MV-4-11 (cell line): ENCODE measurements at regions not wholly inside any gene's neighbourhood (a gene's known extent, or its start where the extent isn't known, plus 50 kb on each side); places are given as distances from the start of the nearest gene placed in this dataset.

ENCODE experiments used
- DNase-seq: peaks from one replicate; lab custom pipeline; 2025; lab: John Stamatoyannopoulos, UW

DNA sequence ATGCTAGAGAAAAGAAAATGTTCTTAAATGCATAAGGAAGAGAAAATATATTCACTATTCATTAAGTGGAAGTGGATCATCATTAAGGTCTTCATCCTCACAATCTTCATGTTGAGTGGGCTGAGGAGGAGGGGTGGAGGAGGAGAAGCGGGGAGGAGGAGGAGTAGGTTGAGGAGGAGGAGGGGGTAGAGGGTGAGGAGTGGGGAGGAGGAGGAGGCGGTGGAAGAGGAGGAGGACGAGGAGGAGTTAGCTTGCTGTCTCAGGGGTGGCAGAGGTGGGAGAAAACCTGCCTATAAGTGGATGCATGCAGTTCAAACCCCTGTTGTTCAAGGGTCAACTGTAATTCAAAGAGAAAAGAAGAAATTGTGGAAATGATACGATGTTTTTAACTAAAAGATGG lies 71.6 kb downstream of the MYEOV start:
- no peak for DNase-seq

DNA sequence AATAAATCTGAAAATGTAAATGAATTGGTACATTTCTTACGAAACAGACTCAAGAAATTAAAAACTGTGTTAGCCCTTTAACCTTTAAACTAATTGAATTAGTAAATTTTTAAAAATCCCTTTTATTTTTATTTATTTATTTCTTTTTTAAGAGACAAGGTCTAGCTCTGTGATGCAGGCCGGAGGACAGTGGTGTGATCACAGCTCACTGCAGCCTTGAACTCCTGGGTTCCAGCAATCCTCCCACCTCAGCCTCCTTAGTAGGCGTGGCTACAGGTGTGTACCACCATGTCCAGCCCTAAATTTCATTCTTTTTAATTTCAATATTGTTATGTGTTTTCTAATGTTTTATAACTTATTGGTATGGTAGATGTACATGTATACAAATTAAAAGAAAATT lies 72.6 kb downstream of the MYEOV start:
- no peak for DNase-seq

DNA sequence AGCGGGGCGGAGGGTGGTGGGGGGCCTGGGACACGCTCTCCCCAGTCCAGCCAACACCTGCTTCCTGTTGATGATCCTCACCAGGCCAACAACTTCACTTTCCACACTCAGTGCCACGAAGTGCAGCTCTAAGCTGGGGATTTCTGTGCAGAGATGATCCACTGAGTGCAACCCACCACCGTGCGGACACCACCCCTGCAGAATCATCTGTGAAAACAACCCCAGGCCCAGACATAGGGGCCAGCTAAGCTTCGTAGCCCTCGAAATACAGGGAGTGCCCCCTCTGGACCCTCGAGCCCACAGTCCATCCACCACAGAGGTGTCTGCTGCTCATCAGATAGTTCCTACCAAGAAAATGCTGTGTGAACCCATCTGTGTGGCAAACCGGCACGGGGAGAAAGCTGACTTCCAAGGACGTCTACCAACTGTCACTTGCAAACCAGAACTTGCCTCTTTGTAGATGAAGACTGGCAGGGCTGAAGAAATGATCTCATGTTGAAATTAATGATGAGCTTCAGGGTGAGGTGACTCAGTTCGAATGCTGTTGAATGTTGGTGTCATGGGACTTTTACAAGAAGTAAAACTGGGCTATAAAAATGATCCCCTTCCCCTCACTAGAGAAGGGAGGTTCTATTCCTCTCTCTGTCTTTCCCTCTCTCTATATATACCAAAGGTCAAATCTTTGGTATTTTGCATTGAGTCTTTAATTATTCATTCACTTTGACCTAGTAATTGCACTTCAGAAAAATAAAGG lies 73.4 kb downstream of the MYEOV start:
- DNase-seq, result no peak

DNA sequence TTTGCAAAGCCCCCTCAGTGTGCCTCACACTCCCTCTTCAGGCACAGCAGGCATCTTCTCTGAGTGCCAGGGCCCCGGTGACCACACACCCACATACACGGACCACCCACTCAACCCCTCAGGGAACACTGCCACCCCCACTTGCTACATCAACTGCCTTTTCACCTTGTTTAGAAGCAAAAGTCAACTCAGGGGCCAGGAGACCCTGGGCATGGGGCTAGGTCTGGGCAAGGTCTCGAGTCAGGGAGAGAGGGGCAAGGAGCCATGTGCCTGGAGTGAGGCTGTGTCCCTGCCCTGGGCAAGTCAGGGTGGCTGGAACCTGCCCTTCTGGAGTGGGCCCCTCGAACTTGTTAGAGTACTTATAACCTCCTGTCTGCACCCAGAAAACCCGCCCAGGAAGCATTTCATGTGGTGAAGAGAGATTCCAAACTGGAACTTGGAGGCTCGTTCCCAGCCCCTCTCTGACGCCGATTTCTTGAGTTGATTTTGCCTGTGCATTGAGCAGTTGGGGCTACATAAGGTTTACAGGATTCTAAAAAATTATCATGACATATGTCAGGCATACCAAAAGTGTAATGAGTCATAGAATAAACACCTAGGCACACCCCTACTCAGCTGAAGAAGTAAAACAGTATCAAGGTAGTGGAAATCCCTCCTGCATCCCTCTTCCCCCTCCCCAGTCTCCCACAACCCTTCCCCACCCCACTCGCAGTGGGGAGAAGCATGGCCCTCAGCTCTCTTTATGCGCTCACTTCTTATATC lies 74.3 kb downstream of the MYEOV start:
- no peak for DNase-seq

DNA sequence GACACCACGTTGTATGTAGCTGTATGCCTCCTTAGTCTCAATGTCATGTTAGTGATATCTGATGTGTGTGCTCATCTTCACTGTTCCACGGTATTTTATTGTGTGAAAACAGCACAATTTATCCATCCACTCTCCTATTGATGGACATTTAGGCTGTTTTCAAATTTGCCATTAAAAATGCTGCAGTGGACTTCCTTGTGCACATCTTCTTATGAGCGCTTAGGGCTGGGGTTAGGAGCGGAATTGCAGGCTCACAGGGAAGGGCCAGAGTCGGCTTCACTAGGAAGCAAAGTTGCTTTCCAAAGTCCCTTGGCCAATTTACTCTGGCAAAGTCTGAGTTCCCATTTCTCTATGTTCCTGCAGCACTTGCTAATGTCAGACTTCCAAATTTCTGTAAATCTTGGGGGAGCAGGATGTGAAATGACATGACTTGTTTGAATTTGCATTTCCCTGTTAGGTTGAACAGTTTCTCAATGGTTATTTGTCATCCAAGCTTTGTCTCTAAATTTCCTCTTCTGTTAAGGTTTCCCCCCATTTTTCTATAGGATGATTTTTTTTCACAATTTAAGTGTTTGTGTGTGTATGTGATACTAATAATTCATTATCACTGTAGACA lies 75.4 kb downstream of the MYEOV start:
- DNase-seq, result no peak

DNA sequence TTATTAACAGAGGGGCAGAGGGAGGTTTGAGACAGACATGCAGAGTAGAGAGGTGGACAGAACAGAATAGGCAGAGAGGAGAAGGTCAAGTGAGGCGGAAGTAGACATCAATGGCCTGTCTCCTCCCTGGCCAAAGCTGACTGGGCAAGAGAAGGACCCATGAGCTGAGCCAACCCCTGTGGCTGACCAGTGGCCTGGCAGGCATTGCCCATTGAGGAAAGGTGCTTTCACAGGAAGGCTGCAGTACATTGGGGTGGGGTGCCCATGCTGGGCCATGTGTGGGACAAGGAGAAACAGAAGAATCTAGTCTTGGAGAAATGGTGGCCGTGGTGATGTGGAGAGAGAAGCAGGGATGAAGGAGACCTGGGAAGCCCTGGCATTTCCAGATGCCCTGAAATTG lies 76.0 kb downstream of the MYEOV start:
- no peak for DNase-seq

DNA sequence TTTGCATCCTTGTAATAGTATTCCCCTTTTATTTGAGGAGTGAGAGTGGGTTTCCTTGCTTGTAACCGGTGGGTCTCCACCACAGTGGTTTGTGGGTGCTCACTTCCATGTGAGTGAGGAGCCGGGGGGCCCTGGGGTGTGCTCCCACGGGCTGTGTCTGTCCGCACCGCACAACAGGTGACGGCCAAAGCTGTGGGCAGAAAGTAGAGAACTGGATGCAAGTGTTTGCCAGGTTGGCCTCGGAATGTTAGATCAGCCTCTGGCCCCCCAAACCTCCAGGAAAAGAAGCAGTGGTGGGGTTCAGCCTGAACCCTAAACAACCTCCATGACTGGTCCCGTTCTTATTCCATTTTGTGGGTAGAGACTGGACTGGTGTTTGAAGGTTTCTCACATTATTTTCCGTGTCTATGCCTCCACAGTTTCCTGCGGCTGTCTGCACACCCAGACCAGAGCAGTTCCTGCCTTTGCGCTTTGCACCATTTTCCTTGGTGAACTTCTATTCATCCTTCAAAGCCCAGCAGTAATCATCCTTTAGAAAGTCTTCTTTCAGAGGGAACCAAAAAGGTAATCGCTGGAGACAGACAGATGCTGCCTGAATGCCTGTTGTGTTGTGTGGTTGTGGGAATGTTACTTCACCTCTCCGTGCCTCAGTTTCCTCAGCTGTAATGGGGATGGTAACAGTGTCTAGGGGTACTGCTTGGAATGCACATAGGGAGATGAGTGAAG lies 77.2 kb downstream of the MYEOV start:
- no peak for DNase-seq

DNA sequence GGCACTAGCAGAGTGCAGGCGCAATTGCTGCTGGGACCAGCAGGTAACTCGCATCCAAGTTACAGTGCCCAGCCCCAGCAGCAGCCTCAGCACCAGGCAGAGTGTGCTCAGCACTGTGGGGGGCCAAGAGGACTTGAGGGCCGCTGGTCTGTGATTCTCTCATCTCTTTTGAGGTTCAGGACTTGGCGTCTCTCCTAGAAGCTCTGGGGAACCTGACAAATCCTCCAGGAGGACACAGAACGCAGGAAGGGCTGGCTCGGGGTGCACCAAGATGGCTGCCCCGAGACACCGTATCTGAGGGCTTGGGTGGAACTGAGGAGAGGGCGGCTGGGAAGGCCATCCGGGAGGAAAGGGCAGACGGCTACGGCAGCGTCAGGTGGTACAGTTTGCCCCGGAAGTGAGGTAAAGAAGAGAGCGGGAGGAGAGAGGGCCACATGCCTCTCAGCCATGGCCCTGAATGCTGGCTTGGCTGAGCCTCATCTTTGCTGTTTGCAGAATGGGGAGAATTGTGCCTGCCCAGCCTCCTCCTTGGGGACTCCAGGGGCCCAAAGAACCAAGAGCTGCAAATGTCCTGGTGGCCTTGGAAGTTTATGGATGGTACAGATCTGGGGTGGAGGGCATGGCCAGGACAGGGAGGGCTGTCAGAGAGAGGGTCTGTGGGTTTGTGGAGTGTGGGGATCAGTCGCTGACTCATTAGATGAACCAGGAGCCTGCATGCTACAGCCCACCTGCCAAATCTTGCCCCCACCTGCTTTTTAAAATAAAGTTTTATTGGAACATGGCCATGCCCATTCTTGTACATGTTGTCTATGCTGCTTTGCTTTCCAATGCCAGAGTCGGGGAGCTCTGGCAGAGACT lies 78.0 kb downstream of the MYEOV start:
- DNase-seq, result no peak

DNA sequence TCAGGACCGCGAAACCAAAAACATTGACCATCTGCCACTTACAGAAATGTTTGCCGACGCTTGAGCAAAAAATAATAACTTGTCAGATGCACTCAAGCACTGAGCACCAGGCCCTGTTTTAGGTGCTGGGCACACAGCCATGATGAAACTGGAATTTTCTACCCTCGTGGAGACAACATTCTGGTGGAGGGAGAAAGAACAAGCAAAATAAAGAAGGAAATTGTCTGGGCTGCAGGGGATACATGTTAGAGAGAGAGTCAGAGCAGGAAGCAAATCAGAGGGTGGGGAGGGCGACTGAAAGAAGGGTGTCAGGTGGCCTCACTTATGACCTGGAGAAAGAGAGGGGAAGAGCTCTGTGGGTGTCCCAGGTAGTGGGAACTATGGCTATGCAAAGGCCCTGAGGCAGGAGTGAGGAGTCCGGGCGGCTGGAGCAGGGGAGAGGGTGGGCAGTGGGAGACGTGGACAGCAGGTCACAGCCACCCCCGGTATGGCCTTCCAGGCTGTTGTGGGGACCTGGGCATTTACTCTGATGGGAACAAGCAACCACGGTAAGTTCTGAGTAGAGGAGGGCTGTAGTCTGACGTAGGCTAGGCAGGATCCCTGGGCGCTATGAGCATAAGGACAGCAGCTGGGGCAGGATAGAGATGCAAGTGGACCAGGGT lies 78.8 kb downstream of the MYEOV start:
- DNase-seq, result no peak

DNA sequence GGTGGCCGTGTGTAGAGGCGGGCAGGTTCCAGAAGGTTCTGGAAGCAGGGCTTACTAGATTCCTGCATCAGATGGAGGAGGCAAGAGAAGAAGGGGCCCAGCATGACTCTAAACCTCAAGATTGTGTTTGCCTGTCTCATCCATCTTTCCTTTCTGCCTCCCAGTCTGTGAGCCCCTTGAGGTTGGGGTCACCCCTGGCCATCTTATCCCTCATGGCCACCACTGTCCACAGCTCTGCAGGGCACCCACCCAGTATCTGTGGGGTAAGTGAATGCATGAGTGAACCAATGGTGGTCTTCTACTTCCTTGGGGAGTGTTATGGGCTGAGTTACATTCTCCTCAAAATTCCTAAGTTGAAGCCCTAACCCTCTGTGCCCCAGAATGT lies 79.3 kb downstream of the MYEOV start:
- DNase-seq, result no peak

DNA sequence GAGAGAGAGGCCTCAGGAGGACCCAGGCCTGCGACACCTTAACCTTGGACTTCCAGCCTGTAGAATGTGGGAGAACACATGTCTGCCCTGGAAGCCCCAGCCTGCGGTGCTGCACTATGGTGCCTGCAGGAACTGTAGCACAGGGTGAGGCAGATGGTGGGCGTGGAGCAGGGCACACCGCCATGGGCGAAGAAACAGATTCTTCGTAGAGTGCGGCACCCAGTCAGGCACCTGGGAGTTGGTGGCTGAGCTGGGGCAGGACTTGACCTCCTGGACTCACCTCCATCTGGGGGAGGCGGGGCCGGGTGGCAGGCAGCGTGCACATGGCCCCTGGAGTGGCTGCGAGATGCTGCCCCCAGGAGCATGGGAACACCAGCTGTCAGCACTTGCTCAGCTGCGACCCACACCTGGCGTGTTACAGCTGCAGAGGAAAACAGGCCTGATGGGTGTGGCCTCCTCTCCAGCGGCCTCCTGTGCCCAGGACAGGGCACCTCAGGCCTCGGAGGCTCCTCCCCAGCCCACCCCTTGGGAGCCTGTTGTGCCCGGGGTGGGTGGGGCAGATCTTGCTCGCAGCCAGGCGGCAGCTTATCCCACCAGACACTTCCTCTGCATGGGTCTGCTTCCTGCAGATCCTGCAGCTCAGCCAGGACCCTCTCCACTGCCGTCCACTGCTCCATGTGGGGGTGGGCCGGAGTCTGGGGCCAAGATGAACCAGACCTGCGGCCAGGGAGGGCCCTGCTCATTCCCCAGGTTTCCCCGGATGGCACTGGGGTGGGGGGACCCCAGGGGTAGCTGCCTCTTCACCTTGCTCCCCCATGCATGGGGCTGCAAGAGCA lies 80.4 kb downstream of the MYEOV start:
- DNase-seq, result no peak

DNA sequence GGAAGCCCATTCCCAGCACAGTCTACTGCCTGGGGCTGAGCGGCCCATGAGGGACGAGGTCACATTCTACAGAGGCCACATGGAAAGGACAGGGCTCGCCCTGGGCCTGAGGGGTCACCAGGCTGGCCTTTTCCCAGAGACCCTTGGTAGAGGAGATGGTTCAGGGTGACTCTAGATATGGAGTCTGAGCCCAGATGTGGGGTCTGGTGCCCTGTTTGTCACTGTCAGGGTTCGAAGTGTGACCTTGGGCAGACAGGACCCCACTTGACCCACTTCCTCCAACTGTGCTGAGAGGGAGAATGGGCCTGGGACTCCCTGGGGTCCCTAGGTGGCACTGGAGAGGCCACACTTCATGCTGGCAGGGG lies 81.0 kb downstream of the MYEOV start:
- no peak for DNase-seq

DNA sequence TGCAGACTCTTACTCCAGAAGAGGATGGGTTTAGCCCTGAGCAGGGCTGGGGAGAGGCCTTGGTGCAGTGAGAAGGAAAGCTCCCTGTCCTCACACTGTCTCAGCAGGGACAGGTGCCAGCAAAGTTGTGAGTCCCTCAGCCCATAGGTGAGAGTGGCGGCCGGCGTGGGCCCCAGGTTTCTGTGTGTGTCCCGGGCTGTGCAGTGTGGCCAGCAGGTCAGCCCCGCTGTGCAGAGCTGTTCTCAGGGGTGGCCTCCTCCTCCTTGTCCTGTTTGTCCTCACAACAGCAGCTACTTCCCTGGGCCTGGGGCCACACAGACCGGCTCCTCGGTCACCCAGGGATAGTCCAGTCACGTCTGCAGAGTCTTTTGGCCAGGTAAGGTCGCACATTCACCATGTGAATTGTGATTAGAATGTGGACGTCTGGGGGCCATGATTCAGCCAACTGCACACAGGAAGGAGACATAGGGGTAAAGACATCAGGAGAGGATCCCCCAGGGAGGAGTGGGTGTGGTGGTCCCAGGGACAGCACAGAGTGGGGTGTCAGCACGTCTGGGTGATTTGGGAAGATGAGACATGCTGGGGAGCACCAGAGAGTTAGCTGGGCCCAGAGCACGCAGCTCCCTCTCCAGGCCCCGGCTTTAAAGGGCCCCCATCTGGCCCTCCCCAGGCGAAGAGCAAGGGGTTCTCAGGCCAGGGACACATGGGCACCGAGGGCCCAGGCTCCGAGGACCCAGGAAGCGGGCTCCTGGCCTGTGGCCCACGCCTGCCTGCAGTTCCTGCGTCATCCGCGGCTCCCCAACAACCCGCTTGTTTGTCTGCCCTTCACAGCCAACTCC lies 81.6 kb downstream of the MYEOV start:
- no peak for DNase-seq

DNA sequence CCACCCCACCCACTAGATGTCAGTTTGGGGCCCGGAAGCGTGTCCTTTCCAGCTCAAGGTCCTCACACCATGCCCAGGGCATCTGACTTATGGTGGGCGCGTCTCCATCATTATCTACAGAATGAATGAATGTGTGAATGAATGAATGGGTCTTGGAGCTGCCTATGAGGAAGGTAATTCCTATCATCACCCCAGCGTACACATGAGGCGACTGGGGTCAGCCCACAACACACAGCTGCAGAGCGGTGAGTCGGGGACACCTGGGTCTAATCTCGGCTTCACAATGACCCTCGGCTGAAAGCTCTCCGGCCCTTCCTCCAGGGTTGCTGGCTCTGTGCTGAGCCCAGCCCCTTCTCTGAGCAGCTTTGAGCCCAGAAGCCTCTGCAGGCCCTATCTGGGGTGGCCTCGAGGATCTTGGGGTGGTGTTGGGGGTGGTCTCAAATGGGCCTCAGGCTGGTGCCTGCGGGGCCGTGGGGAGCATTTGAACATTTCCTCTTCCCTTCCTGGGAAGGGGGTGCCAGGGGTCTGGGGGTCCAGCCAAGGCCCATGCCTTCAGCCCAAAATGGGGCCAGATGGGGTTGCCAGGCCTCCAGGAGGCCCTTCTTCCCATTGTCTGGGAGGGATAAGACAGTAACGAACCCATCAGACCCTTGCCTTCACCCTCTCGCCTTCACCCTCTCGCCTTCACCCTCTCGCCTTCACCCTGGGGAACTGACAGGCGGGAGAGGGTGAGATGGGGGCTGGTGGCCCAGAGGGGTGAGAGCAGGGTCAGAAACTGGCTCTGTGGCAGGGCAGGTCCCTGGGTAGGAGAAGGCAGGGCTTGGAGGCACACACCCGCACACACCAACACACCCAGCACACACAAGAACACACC lies 82.4 kb downstream of the MYEOV start:
- no peak for DNase-seq

DNA sequence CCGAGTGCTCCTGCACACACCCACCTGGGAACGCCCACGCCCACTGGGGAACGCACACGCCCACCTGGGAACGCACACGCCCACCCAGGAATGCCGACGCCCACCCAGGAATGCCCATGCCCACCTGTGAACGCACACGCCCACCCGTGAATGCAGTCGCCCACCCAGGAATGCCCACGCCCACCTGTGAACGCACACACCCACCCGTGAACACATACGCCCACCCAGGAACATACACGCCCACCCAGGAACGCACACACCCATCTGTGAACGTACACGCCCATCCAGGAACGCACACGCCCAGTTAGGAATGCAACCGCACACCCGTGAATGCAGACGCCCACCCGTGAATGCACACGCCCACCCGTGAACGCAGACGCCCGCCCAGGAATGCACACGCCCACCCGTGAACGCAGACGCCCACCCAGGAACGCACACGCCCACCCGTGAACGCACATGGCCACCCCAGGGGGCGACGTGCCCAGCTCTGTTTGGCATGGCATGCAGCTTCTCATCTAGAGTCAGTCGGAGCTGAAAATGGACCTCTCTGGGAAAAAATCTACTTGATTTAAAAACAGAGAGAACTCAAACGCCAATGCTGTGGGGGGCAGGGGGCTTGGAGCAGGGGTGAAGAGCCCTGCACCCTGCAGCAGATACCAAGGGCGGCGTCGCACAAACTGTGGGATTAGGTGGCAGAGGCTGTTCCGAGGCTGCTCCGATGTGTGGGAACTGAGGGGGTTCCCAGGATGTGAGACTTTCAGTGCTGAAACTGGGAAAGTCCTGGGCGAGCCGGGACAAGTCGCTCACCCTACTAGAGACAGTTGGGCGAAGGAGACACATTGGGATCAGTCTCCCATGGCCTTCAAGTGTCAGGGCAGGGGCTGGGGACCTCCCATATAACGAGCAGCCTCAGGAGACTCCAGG lies 83.3 kb downstream of the MYEOV start:
- DNase-seq, result no peak

DNA sequence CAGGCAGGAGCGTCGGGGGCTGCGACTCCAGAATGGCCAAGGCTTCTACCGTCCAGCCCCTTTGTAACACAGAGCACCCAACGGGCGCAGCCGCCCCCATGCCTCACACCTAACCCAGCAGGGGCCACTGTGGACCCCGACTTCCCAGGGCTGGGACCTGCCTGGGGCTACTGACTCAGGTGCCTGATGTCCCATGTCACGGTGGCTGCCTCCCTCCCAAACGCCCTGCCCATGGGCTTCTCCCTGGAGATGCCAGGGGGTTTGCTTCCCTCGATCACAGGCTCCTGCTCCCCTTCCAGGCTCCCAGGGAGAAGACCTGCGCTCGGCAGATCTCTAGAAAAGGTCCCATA lies 84.0 kb downstream of the MYEOV start:
- no peak for DNase-seq
